ENCODE measurements at regions not wholly inside any gene's neighbourhood (a gene's known extent, or its start where the extent isn't known, plus 50 kb on each side); places are given as distances from the start of the nearest gene placed in this dataset.

- H3K36me3 ChIP-seq (ENCODE audit: control insufficient read depth, insufficient read depth, low read length) = no peaks in the 10 kb centered on the region
- TF ChIP-seq CTCF (IDR thresholded peaks at IDR 0.05; ENCODE audit: insufficient read depth, low read length, poor library complexity, severe bottlenecking) = no peak
- H3K4me3 ChIP-seq (replicated peaks; ENCODE audit: low read depth, low read length) = no peak overlapping the region
- DNase-seq (ENCODE audit: extremely low read depth, insufficient read length) = no peak
- no peaks in the 10 kb centered on the region for H3K27me3 ChIP-seq (replicated peaks; ENCODE audit: control insufficient read depth, insufficient read depth, low read length)
These were observed 552.0 kb downstream of the IRS1 start for GRCh38 chr2:226247289-226248275.

GRCh38 chr2:226234187-226234586 is 565.4 kb downstream of the IRS1 start:
- Histone ChIP-seq H3K27me3 (replicated peaks; ENCODE audit: control insufficient read depth, insufficient read depth, low read length) (no peaks in the 10 kb centered on the region), H3K36me3 (ENCODE audit: control insufficient read depth, insufficient read depth, low read length) (no peaks in the 10 kb centered on the region), H3K4me3 (replicated peaks; ENCODE audit: low read depth, low read length) (no peak overlapping the region)
- DNase-seq (ENCODE audit: extremely low read depth, insufficient read length) = no peak
- no peak for TF ChIP-seq CTCF (IDR thresholded peaks at IDR 0.05; ENCODE audit: insufficient read depth, low read length, poor library complexity, severe bottlenecking)

- no peak for DNase-seq (ENCODE audit: extremely low read depth, insufficient read length)
- no peak for TF ChIP-seq CTCF (IDR thresholded peaks at IDR 0.05; ENCODE audit: insufficient read depth, low read length, poor library complexity, severe bottlenecking)
- H3K36me3 ChIP-seq (ENCODE audit: control insufficient read depth, insufficient read depth, low read length) = no peaks in the 10 kb centered on the region
- H3K4me3 ChIP-seq (replicated peaks; ENCODE audit: low read depth, low read length) = no peak overlapping the region
- H3K27me3 ChIP-seq (replicated peaks; ENCODE audit: control insufficient read depth, insufficient read depth, low read length) = no peaks in the 10 kb centered on the region
These were observed 566.2 kb downstream of the IRS1 start for GRCh38 chr2:226233388-226233787.

- no peaks in the 10 kb centered on the region for H3K36me3 ChIP-seq (ENCODE audit: control insufficient read depth, insufficient read depth, low read length)
- TF ChIP-seq CTCF (IDR thresholded peaks at IDR 0.05; ENCODE audit: insufficient read depth, low read length, poor library complexity, severe bottlenecking) = no peak
- H3K27me3 ChIP-seq (replicated peaks; ENCODE audit: control insufficient read depth, insufficient read depth, low read length) = no peaks in the 10 kb centered on the region
- H3K4me3 ChIP-seq (replicated peaks; ENCODE audit: low read depth, low read length) = no peak overlapping the region
- DNase-seq (ENCODE audit: extremely low read depth, insufficient read length) = no peak
These were observed 571.5 kb downstream of the IRS1 start for GRCh38 chr2:226228080-226228479.

- H3K4me3 ChIP-seq (replicated peaks; ENCODE audit: low read depth, low read length) = no peak overlapping the region
- no peak for DNase-seq (ENCODE audit: extremely low read depth, insufficient read length)
- TF ChIP-seq CTCF (IDR thresholded peaks at IDR 0.05; ENCODE audit: insufficient read depth, low read length, poor library complexity, severe bottlenecking) = no peak
- no peaks in the 10 kb centered on the region for H3K36me3 ChIP-seq (ENCODE audit: control insufficient read depth, insufficient read depth, low read length)
- H3K27me3 ChIP-seq (replicated peaks; ENCODE audit: control insufficient read depth, insufficient read depth, low read length) = no peaks in the 10 kb centered on the region
These were observed 572.3 kb downstream of the IRS1 start for GRCh38 chr2:226227341-226227740.

Data from GM06990 (cell line).